HepG2 (cell line): ENCODE measurements at regions not wholly inside any gene's neighbourhood (a gene's known extent, or its start where the extent isn't known, plus 50 kb on each side); places are given as distances from the start of the nearest gene placed in this dataset.

ENCODE experiments used
- CCAR2 ChIP-seq: fragments of 200-400 bp; formaldehyde crosslinking; optimal IDR thresholded peaks from 2 replicates; pipeline ENCODE3; 2018; ENCODE audit warnings: low read depth, mild to moderate bottlenecking, low read length, moderate library complexity
- FOXK2 ChIP-seq: fragments of 450-650 bp; IDR thresholded peaks from 2 replicates; pipeline ENCODE4 v1.6.1; 2016
- PRDM15 ChIP-seq: sonication (generic); formaldehyde crosslinking; IDR thresholded peaks from 2 replicates; pipeline ENCODE4 v1.4.0; 2020; ENCODE audit warnings: missing genetic modification reagents
- RAD51 ChIP-seq: fragments of 450-650 bp; IDR thresholded peaks from 2 replicates; pipeline ENCODE4 v1.6.1; 2016; ENCODE audit warnings: borderline replicate concordance
- SMC3 ChIP-seq: IDR thresholded peaks from 2 replicates; pipeline ENCODE4 v1.6.1; 2011; ENCODE audit warnings: low read length, improper control_type of control experiment
- TARDBP ChIP-seq: sonication (generic); formaldehyde crosslinking; IDR thresholded peaks from 2 replicates; pipeline ENCODE4 v1.8.0; 2022; ENCODE audit warnings: mild to moderate bottlenecking, missing genetic modification reagents
- ZBTB4 ChIP-seq: sonication (generic); formaldehyde crosslinking; IDR thresholded peaks from 2 replicates; pipeline ENCODE4 v1.4.0; 2020; ENCODE audit warnings: missing genetic modification reagents, mild to moderate bottlenecking, borderline replicate concordance
- ZFX ChIP-seq: sonication (generic); formaldehyde crosslinking; IDR thresholded peaks from 2 replicates; pipeline ENCODE4 v1.4.0; 2020; ENCODE audit warnings: mild to moderate bottlenecking, low read depth, missing genetic modification reagents, moderate library complexity
- ZSCAN20 ChIP-seq: sonication (generic); formaldehyde crosslinking; IDR thresholded peaks from 2 replicates; pipeline ENCODE4 v1.4.0; 2020; ENCODE audit warnings: missing genetic modification reagents, mild to moderate bottlenecking, borderline replicate concordance

GRCh38 chr2:7910752-7911151 lies 771.1 kb upstream of the ID2 start:
- TF ChIP-seq RAD51 = no peak
- TF ChIP-seq ZSCAN20 = no peak
- no peak for TF ChIP-seq CCAR2
- no peak for TF ChIP-seq PRDM15 (CRISPR knock-in tag)
- no peak for TF ChIP-seq ZBTB4 (CRISPR knock-in tag)
- no peak for TF ChIP-seq ZFX (CRISPR knock-in tag)
- TF ChIP-seq SMC3 = no peak
- TF ChIP-seq FOXK2 = no peak
- no peak for TF ChIP-seq TARDBP
